Activated B cell treated with CpG ODN at 0.5 μM for 24 hours (primary cell): ENCODE measurements at regions not wholly inside any gene's neighbourhood (a gene's known extent, or its start where the extent isn't known, plus 50 kb on each side); places are given as distances from the start of the nearest gene placed in this dataset.

Source experiments
- ATAC-seq: fragments of 200-7000 bp; cut with Tn5 transposase; one replicate; pipeline ENCODE4 v1.10.0; 2021; ENCODE audit warnings: low read depth, mild to moderate bottlenecking, moderate library complexity
- CTCF ChIA-PET: fragments of 350-600 bp; sonication (Branson Sonifier 250); formaldehyde crosslinking; loops from one replicate; lab custom pipeline; 2021; ENCODE audit warnings: antibody characterized with exemption; lab: Charles Lee
- POLR2A ChIA-PET: fragments of 350-600 bp; sonication (Branson Sonifier 250); formaldehyde crosslinking; loops from one replicate; lab custom pipeline; 2021; ENCODE audit warnings: antibody characterized with exemption; lab: Charles Lee
- DNase-seq: peaks from one replicate; pipeline ENCODE4 v3.0.0; 2022
- H3K27ac Mint-ChIP-seq: one replicate; pipeline ENCODE4 v1.8.0; 2020; ENCODE audit warnings: mixed read lengths
- H3K27me3 Mint-ChIP-seq: one replicate; pipeline ENCODE4 v1.8.0; 2021; ENCODE audit warnings: mixed read lengths
- H3K36me3 Mint-ChIP-seq: one replicate; pipeline ENCODE4 v1.8.0; 2021; ENCODE audit warnings: low read depth, mixed read lengths
- H3K4me1 Mint-ChIP-seq: one replicate; pipeline ENCODE4 v1.8.0; 2021; ENCODE audit warnings: mixed read lengths
- H3K4me3 Mint-ChIP-seq: one replicate; pipeline ENCODE4 v1.8.0; 2020; ENCODE audit warnings: mild to moderate bottlenecking, mixed read lengths
- H3K9me3 Mint-ChIP-seq: one replicate; pipeline ENCODE4 v1.8.0; 2020; ENCODE audit warnings: mixed read lengths
- intact Hi-C: fragments of 100-400 bp; cut with micrococcal nuclease; formaldehyde crosslinking; loops from one replicate; pipeline ENCODE4 v1.15.1; 2024
- TF ChIP-seq, protein P1 (sequence below): fragments of 200-600 bp; IDR thresholded peaks from one replicate; pipeline ENCODE4 v1.8.0; 2022; ENCODE audit warnings: antibody characterized with exemption, mild to moderate bottlenecking

GRCh38 chr9:129320575-129321285, 142.7 kb upstream of the IER5L start:
- H3K27ac Mint-ChIP-seq = peak overlapping the region; percentile 52
- H3K4me3 Mint-ChIP-seq = peak overlapping the region; percentile 85
- H3K9me3 Mint-ChIP-seq = no peaks in the 10 kb centered on the region
- peaks cover 13% of the 10 kb centered on the region for H3K4me1 Mint-ChIP-seq
- TF ChIP-seq, protein P1, sequence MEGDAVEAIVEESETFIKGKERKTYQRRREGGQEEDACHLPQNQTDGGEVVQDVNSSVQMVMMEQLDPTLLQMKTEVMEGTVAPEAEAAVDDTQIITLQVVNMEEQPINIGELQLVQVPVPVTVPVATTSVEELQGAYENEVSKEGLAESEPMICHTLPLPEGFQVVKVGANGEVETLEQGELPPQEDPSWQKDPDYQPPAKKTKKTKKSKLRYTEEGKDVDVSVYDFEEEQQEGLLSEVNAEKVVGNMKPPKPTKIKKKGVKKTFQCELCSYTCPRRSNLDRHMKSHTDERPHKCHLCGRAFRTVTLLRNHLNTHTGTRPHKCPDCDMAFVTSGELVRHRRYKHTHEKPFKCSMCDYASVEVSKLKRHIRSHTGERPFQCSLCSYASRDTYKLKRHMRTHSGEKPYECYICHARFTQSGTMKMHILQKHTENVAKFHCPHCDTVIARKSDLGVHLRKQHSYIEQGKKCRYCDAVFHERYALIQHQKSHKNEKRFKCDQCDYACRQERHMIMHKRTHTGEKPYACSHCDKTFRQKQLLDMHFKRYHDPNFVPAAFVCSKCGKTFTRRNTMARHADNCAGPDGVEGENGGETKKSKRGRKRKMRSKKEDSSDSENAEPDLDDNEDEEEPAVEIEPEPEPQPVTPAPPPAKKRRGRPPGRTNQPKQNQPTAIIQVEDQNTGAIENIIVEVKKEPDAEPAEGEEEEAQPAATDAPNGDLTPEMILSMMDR = no peak
- ChIA-PET CTCF (interaction anchor here (0.9 to 1.4 kb wide), 7 partner anchors 63 to 304 kb away, joined by 3 to 7 read pairs (median 3); no protein-coding TSS in a partner anchor), POLR2A (interaction anchor here (0.6 to 2.9 kb wide), 11 partner anchors 13 to 181 kb away, joined by 3 to 17 read pairs (median 5); no protein-coding TSS in a partner anchor)
- peak; percentile 42 for DNase-seq
- intact Hi-C loops = loop anchor here (2.0 to 5.0 kb wide), 5 partner anchors 16 to 287 kb away; no protein-coding TSS in a partner anchor
- peaks cover 5% of the 10 kb centered on the region for H3K27me3 Mint-ChIP-seq
- peak; percentile 88 for ATAC-seq
- H3K36me3 Mint-ChIP-seq = no peaks in the 10 kb centered on the region

DNA sequence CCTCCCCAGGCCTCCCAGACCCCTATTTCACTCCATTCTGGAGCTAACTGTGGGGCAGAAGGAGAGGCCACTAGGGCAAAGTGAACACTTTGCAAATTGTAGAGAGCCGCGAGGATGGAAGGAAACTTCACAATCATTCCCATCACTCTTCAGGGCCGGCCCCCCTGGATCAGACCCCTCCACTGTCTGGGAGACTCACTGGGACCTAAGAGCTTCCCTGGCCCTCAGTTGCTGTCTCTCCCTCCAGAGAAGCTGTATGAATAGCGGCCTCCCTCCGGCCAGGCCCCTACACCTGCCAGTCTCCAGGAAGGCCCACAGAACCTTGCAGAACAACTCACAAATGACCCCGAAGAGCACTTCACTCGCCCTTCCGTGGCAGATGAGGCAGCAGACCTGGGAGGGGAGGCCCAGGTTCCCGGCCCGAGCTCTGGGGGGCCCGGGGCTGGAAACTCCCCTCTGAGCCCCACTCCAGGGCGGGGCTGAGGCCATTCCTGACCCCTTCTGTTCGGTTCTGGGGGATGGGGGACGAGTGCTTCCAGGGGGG, 141.9 kb upstream of the IER5L start:
- DNase-seq = peak; percentile 15
- peaks cover 5% of the 10 kb centered on the region for H3K27me3 Mint-ChIP-seq
- no peak overlapping the region for H3K27ac Mint-ChIP-seq
- ATAC-seq = no peak
- no peaks in the 10 kb centered on the region for H3K9me3 Mint-ChIP-seq
- POLR2A ChIA-PET = interaction anchor here (0.7 to 2.9 kb wide), 8 partner anchors 12 to 180 kb away, joined by 3 to 17 read pairs (median 5); no protein-coding TSS in a partner anchor
- TF ChIP-seq, protein P1 = no peak
- H3K4me1 Mint-ChIP-seq = peaks cover 13% of the 10 kb centered on the region
- intact Hi-C loops = loop anchor here (2.0 to 5.0 kb wide), 5 partner anchors 17 to 287 kb away; no protein-coding TSS in a partner anchor
- H3K4me3 Mint-ChIP-seq = peak overlapping the region; percentile 80
- H3K36me3 Mint-ChIP-seq = no peaks in the 10 kb centered on the region
- CTCF ChIA-PET = interaction anchor here (0.9 to 1.4 kb wide), 7 partner anchors 63 to 305 kb away, joined by 3 to 7 read pairs (median 3); no protein-coding TSS in a partner anchor

- no peak for ATAC-seq
- TF ChIP-seq, protein P1 = no peak
- POLR2A ChIA-PET = interaction anchor here (2.1 to 2.9 kb wide), 2 partner anchors 64 to 140 kb away, joined by 6 to 17 read pairs; no protein-coding TSS in a partner anchor
- Mint-ChIP-seq H3K27me3 (peaks cover 5% of the 10 kb centered on the region), H3K4me1 (peaks cover 13% of the 10 kb centered on the region), H3K36me3 (no peaks in the 10 kb centered on the region), H3K27ac (no peak overlapping the region), H3K4me3 (no peak overlapping the region), H3K9me3 (no peaks in the 10 kb centered on the region)
- peak; percentile 1 for DNase-seq
- CTCF ChIA-PET = interaction anchor here (0.9 kb wide), 1 partner anchor 98 kb away, joined by 3 read pairs; no protein-coding TSS in a partner anchor
- intact Hi-C loops = no loop called here
Observed at GRCh38 chr9:129319076-129319937, 141.2 kb upstream of the IER5L start.

DNA sequence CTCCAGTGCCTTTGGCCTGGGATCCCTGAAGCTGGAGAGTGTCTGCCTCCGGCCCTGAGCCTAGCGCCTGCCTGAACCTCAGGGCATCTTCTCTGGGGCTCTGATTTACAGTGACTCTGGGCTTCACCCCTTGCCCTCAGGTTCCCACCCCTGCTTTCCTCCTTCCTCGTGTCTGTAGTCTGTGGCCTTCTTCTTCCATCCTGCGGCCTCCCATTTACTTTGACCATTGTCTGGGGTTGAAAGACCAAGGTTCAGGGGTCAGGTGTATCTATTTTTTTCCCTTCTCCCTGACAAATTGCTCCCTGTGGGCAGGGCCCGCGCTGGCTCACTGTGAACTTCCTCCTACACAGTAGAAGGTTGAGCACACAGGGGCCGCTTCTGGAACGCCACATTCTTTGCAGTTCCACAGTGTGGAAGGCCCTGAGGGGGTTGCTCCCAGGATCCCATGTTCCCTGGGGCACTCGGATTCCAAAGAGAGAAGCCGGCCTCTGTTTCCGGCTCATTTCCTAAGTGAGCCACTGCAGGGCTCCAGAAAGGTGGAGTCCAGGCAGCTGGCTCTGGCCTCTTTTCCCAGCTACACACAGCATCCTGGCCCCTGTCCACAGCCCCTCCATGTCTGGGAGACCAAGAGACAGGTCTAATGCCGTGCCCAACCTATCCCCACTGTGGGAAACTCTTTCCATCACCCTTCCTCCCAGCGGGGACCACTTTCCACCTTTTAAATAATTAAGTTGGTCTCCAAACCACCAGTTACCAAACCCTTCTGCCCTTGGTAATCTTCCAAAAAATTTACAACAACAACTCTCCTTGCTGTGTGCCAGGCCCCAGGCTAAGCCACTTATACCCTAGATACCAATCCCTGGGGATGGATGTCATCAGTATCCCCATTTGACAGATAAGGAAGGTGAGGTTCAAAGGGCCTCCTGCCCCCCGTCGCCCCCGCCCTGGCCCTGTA, 140.3 kb upstream of the IER5L start:
- Mint-ChIP-seq H3K27ac (no peak overlapping the region), H3K27me3 (peaks cover 5% of the 10 kb centered on the region), H3K4me3 (no peak overlapping the region), H3K9me3 (no peaks in the 10 kb centered on the region), H3K4me1 (peaks cover 13% of the 10 kb centered on the region), H3K36me3 (no peaks in the 10 kb centered on the region)
- peak; percentile 11 for DNase-seq
- TF ChIP-seq, protein P1 = no peak
- intact Hi-C loops = no loop called here
- no peak for ATAC-seq
- POLR2A ChIA-PET = interaction anchor here (2.9 kb wide), 1 partner anchor 141 kb away, joined by 17 read pairs; no protein-coding TSS in a partner anchor
- CTCF ChIA-PET = no interaction called here
